ENCODE measurements at regions not wholly inside any gene's neighbourhood (a gene's known extent, or its start where the extent isn't known, plus 50 kb on each side); places are given as distances from the start of the nearest gene placed in this dataset.

- POLR2A ChIA-PET, result no interaction called here
- Mint-ChIP-seq H3K36me3 (ENCODE audit: low read depth) (peaks cover 10% of the 10 kb centered on the region), H3K27me3 (no peaks in the 10 kb centered on the region), H3K4me3 (no peak overlapping the region), H3K27ac (peak overlapping the region; percentile 35), H3K9me3 (ENCODE audit: low read depth) (peaks cover 1% of the 10 kb centered on the region), H3K4me1 (peaks cover 47% of the 10 kb centered on the region)
- CTCF ChIA-PET, result no interaction called here
- peak; percentile 57 for DNase-seq
- intact Hi-C loops (cut with DNase I, micrococcal nuclease), result loop anchor here (5.0 to 10.0 kb wide), 4 partner anchors 76 to 411 kb away; partner anchors contain the start of gene GRK3 (in 2 of the 2)
- ATAC-seq, result peak; percentile 60
Observed at GRCh38 chr22:25485626-25486545, 78.6 kb upstream of the GRK3 start.

GRCh38 chr22:25487508-25487907 lies 77.0 kb upstream of the GRK3 start:
- ATAC-seq, result no peak
- intact Hi-C loops (cut with DNase I, micrococcal nuclease), result loop anchor here (5.0 to 10.0 kb wide), 4 partner anchors 75 to 413 kb away; partner anchors contain the start of gene GRK3 (in 2 of the 2)

GRCh38 chr22:25488244-25489020 lies 76.0 kb upstream of the GRK3 start:
- Mint-ChIP-seq H3K36me3 (ENCODE audit: low read depth) (peaks cover 6% of the 10 kb centered on the region), H3K4me1 (peaks cover 47% of the 10 kb centered on the region), H3K4me3 (no peak overlapping the region), H3K9me3 (ENCODE audit: low read depth) (peaks cover 1% of the 10 kb centered on the region), H3K27me3 (peaks cover 2% of the 10 kb centered on the region), H3K27ac (no peak overlapping the region)
- DNase-seq, result peak; percentile 80
- ChIA-PET CTCF (no interaction called here), POLR2A (interaction anchor here (0.9 kb wide), 1 partner anchor 19 kb away, joined by 4 read pairs; no protein-coding TSS in a partner anchor)
- peak; percentile 43 for ATAC-seq
- intact Hi-C loops (cut with DNase I, micrococcal nuclease), result loop anchor here (5.0 to 10.0 kb wide), 4 partner anchors 74 to 414 kb away; partner anchors contain the start of gene GRK3 (in 2 of the 2)

More at GRCh38 chr22:25487508-25487907, 77.0 kb upstream of the GRK3 start:
- ChIA-PET CTCF (no interaction called here), POLR2A (interaction anchor here (0.9 kb wide), 1 partner anchor 20 kb away, joined by 4 read pairs; no protein-coding TSS in a partner anchor)
- peaks cover 6% of the 10 kb centered on the region for H3K36me3 Mint-ChIP-seq (ENCODE audit: low read depth)
- DNase-seq, result no peak
- H3K27me3 Mint-ChIP-seq, result no peaks in the 10 kb centered on the region
- H3K9me3 Mint-ChIP-seq (ENCODE audit: low read depth), result peaks cover 1% of the 10 kb centered on the region
- H3K4me3 Mint-ChIP-seq, result no peak overlapping the region
- H3K27ac Mint-ChIP-seq, result no peak overlapping the region
- H3K4me1 Mint-ChIP-seq, result peaks cover 47% of the 10 kb centered on the region

- ATAC-seq (no peak), DNase-seq (no peak)
- intact Hi-C loops (cut with DNase I, micrococcal nuclease), result loop anchor here (5.0 to 10.0 kb wide), 4 partner anchors 72 to 415 kb away; partner anchors contain the start of gene GRK3 (in 2 of the 2)
- Mint-ChIP-seq H3K27me3 (peaks cover 13% of the 10 kb centered on the region), H3K36me3 (ENCODE audit: low read depth) (peaks cover 7% of the 10 kb centered on the region), H3K9me3 (ENCODE audit: low read depth) (peaks cover 1% of the 10 kb centered on the region), H3K4me1 (peaks cover 40% of the 10 kb centered on the region), H3K4me3 (no peak overlapping the region), H3K27ac (no peak overlapping the region)
- POLR2A ChIA-PET, result no interaction called here
- CTCF ChIA-PET, result interaction anchor here (0.6 kb wide), 1 partner anchor 1161 kb away, joined by 4 read pairs; no protein-coding TSS in a partner anchor
Observed at GRCh38 chr22:25489947-25490346, 74.5 kb upstream of the GRK3 start.

- H3K9me3 Mint-ChIP-seq (ENCODE audit: low read depth), result peaks cover 1% of the 10 kb centered on the region
- ATAC-seq, result no peak
- ChIA-PET CTCF (no interaction called here), POLR2A (interaction anchor here (0.6 kb wide), 1 partner anchor 410 kb away, joined by 3 read pairs; no protein-coding TSS in a partner anchor)
- no peak overlapping the region for H3K4me3 Mint-ChIP-seq
- H3K36me3 Mint-ChIP-seq (ENCODE audit: low read depth), result peaks cover 7% of the 10 kb centered on the region
- peaks cover 13% of the 10 kb centered on the region for H3K27me3 Mint-ChIP-seq
- intact Hi-C loops (cut with DNase I, micrococcal nuclease), result no loop called here
- H3K27ac Mint-ChIP-seq, result no peak overlapping the region
- peaks cover 31% of the 10 kb centered on the region for H3K4me1 Mint-ChIP-seq
- DNase-seq, result no peak
Observed at GRCh38 chr22:25490896-25491295, 73.6 kb upstream of the GRK3 start.

GRCh38 chr22:25492162-25492561 lies 72.3 kb upstream of the GRK3 start:
- CTCF ChIA-PET, result no interaction called here
- Mint-ChIP-seq H3K4me3 (no peak overlapping the region), H3K4me1 (peaks cover 22% of the 10 kb centered on the region), H3K36me3 (ENCODE audit: low read depth) (peaks cover 6% of the 10 kb centered on the region), H3K27ac (no peak overlapping the region), H3K9me3 (ENCODE audit: low read depth) (no peaks in the 10 kb centered on the region), H3K27me3 (peaks cover 13% of the 10 kb centered on the region)
- intact Hi-C loops (cut with DNase I, micrococcal nuclease), result no loop called here
- POLR2A ChIA-PET, result interaction anchor here (1.0 kb wide), 1 partner anchor 380 kb away, joined by 3 read pairs; no protein-coding TSS in a partner anchor
- no peak for ATAC-seq
- no peak for DNase-seq

GRCh38 chr22:25492841-25493734 lies 71.4 kb upstream of the GRK3 start:
- DNase-seq (no peak), ATAC-seq (no peak)
- CTCF ChIA-PET, result no interaction called here
- peaks cover 13% of the 10 kb centered on the region for H3K4me1 Mint-ChIP-seq
- no peaks in the 10 kb centered on the region for H3K9me3 Mint-ChIP-seq (ENCODE audit: low read depth)
- no peak overlapping the region for H3K27ac Mint-ChIP-seq
- peaks cover 6% of the 10 kb centered on the region for H3K36me3 Mint-ChIP-seq (ENCODE audit: low read depth)
- no peak overlapping the region for H3K4me3 Mint-ChIP-seq
- intact Hi-C loops (cut with DNase I, micrococcal nuclease), result no loop called here
- POLR2A ChIA-PET, result interaction anchor here (1.0 kb wide), 1 partner anchor 381 kb away, joined by 3 read pairs; no protein-coding TSS in a partner anchor
- H3K27me3 Mint-ChIP-seq, result peaks cover 13% of the 10 kb centered on the region

- ATAC-seq (no peak), DNase-seq (no peak)
- intact Hi-C loops (cut with DNase I, micrococcal nuclease), result no loop called here
- Mint-ChIP-seq H3K36me3 (ENCODE audit: low read depth) (peaks cover 6% of the 10 kb centered on the region), H3K4me3 (no peak overlapping the region), H3K4me1 (peaks cover 5% of the 10 kb centered on the region), H3K27ac (no peak overlapping the region), H3K9me3 (ENCODE audit: low read depth) (no peaks in the 10 kb centered on the region), H3K27me3 (peaks cover 13% of the 10 kb centered on the region)
- CTCF ChIA-PET, result interaction anchor here (0.7 kb wide), 1 partner anchor 12 kb away, joined by 3 read pairs; no protein-coding TSS in a partner anchor
- POLR2A ChIA-PET, result no interaction called here
Observed at GRCh38 chr22:25493794-25494193, 70.7 kb upstream of the GRK3 start.

GRCh38 chr22:25494774-25495173 lies 69.7 kb upstream of the GRK3 start:
- ChIA-PET CTCF (interaction anchor here (0.9 kb wide), 1 partner anchor 12 kb away, joined by 4 read pairs; no protein-coding TSS in a partner anchor), POLR2A (interaction anchor here (0.6 kb wide), 1 partner anchor 157 kb away, joined by 3 read pairs; no protein-coding TSS in a partner anchor)
- DNase-seq (no peak), ATAC-seq (no peak)
- Mint-ChIP-seq H3K9me3 (ENCODE audit: low read depth) (no peaks in the 10 kb centered on the region), H3K36me3 (ENCODE audit: low read depth) (peaks cover 4% of the 10 kb centered on the region), H3K4me1 (peaks cover 4% of the 10 kb centered on the region), H3K4me3 (no peak overlapping the region), H3K27ac (no peak overlapping the region), H3K27me3 (peaks cover 13% of the 10 kb centered on the region)
- intact Hi-C loops (cut with DNase I, micrococcal nuclease), result no loop called here

GRCh38 chr22:25495285-25495684 lies 69.2 kb upstream of the GRK3 start:
- no peak for ATAC-seq
- DNase-seq, result no peak
- no peaks in the 10 kb centered on the region for H3K9me3 Mint-ChIP-seq (ENCODE audit: low read depth)
- ChIA-PET CTCF (interaction anchor here (0.6 kb wide), 1 partner anchor 158 kb away, joined by 3 read pairs; no protein-coding TSS in a partner anchor), POLR2A (no interaction called here)
- peaks cover 2% of the 10 kb centered on the region for H3K36me3 Mint-ChIP-seq (ENCODE audit: low read depth)
- intact Hi-C loops (cut with DNase I, micrococcal nuclease), result no loop called here
- H3K4me3 Mint-ChIP-seq, result no peak overlapping the region
- no peak overlapping the region for H3K27ac Mint-ChIP-seq
- H3K4me1 Mint-ChIP-seq, result peaks cover 4% of the 10 kb centered on the region
- H3K27me3 Mint-ChIP-seq, result peaks cover 14% of the 10 kb centered on the region

All from activated CD4-positive, alpha-beta T cell treated with anti-CD3 and anti-CD28 coated beads for 36 hours (primary cell).